GM18505 (cell line): ENCODE measurements at regions not wholly inside any gene's neighbourhood (a gene's known extent, or its start where the extent isn't known, plus 50 kb on each side); places are given as distances from the start of the nearest gene placed in this dataset.

Source experiments
- ATAC-seq: cut with Tn5 transposase; IDR thresholded peaks from one replicate; pipeline ENCODE4 v1.9.1; 2021; ENCODE audit not compliant: unreplicated experiment
- POLR2A ChIP-seq: IDR thresholded peaks from 4 replicates; pipeline ENCODE4 v1.6.1; 2011; ENCODE audit warnings: borderline replicate concordance; ENCODE audit not compliant: insufficient read depth, insufficient read length; ENCODE audit errors: extremely low read depth

DNA sequence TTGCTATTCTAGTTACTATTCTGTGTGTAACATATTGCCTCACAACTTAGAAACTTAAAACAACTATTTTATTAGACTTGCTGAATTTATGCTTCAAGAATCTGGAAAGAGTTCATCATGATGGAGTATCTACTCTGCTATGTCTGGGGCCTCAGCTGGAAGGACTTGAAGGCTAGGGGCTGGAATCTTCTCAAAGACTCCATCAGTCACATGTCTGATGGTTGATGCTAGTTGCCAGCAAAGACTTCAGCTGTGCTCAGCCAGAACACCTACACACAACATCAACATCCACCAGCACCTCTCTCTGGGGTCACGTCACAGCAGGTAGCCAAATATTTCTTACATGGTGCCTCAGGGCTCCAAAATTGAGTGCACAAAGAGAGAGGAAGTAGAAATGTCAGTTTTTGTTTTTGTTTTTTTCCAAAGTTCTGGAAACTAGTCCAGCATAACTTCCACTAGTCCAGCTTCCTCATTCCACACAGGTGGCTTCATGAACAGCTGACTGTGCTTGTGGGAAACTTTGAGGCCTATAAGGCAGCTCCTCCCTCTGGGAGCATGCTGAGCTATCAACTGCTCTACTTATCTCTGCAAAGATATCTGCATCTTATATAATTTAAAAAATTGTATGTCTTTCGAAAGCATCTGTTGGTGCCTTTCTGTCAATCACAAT lies 325.4 kb upstream of the AGTR1 start:
- TF ChIP-seq POLR2A, result no peak
- no peak for ATAC-seq

GRCh38 chr3:148373961-148374360 lies 323.7 kb upstream of the AGTR1 start:
- no peak for TF ChIP-seq POLR2A
- no peak for ATAC-seq

DNA sequence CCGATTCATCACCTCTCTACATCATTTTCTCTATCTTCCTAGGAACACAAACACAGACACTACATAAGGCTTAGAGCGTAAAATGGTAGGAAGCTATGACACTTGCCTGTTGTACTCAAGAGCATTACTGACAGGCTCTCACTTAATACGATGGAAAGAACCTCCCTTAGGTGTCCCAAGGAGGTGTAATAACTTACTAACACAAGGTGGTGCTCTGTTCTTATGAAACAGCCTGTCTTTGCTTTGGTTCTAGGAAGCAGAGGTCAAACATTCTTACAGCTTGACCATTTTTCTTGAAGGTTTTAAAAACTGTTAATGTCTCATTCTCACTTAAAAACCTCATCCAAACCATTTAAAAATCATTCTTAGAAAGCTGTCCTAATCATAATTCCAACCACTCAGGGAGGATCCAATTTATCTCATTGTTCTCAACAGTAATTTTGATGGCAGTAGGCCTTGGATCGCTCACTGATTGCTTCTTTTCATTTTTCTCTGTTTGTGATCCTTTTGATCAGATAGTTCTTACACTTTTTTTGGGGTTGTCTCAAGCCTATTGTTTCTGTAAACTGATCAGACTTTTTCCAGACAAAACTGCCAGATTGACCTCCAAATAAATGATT lies 317.8 kb upstream of the AGTR1 start:
- TF ChIP-seq POLR2A, result no peak
- peak; percentile 89 for ATAC-seq

- no peak for ATAC-seq
- TF ChIP-seq POLR2A, result no peak
Observed at GRCh38 chr3:148381051-148381450, 316.7 kb upstream of the AGTR1 start.

DNA sequence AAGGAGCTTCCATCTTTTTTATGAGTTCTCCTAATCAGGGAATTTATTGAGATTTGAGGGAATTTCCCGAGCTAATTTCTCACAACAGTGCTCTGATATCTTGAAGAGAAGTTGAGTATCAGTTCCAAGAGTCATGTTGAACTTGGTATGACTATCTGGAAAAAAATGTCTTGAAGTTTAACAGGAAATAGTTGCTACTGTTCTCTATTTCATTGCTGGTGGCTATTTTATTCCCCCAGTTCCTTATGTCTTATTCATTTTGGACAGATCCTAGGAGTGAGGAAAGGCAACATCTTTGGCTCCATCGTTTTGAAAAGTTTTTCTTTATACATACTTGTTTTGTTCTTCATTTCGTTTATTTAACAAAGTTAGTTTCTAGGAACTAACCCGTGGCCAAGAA lies 307.8 kb upstream of the AGTR1 start:
- TF ChIP-seq POLR2A, result no peak
- no peak for ATAC-seq

DNA sequence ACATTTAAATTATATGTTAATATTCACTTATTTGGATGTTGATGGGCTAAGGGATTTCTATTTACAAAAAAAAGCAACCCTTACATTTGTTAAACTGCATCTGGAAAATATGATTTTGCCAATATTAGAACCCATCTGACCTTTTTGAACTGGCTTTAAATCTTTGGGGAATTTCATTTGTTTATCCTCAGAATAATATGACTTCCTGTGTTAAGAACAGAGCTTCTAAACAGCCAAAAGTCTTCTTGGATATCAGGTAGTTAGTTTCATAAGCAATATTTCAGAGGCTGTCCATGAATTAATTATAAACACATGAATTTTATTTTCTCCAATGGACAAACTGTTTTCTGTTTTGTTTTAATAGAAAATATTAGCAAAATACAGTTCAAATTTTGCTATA lies 301.9 kb upstream of the AGTR1 start:
- TF ChIP-seq POLR2A, result no peak
- no peak for ATAC-seq

DNA sequence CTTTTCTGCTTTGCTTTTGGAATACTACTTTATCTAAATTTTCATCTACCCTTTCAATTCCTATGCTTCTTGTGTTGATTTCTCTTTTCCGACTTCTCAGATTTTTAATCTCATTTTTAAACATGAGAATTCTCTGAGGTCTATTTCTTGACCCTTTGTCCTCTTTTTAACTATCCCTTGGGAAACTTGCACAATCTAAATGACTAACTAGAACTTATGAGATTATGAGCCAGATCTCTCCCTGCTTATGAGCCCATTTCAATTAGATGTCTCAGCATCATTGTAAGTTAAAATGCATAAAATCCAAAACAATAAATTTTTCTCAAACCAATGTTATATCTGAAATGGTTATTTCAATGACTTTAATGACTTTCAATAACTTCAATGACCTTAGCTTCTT lies 296.9 kb upstream of the AGTR1 start:
- TF ChIP-seq POLR2A, result no peak
- no peak for ATAC-seq

- no peak for ATAC-seq
- TF ChIP-seq POLR2A, result no peak
Observed at GRCh38 chr3:148408667-148409066, 289.0 kb upstream of the AGTR1 start.

DNA sequence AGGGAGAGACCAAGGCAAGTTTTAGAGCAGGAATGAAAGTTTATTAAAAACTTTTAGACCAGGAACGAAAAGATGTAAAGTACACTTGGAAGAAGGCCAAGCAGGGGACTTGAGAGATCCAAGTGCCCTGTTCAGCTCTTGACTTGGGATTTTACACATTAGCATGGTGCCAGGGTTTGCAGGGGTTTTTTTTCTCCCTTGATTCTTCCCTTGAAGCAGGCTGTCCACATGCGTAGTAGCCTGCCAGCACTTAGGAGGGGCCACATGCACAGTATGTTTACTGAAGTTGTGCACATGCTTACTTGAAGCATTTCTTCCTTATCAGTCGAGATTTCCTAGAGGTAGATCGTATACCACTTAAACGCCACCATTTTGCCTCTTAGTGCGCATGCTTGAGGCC lies 277.5 kb upstream of the AGTR1 start:
- ATAC-seq, result no peak
- TF ChIP-seq POLR2A, result no peak

GRCh38 chr3:148428862-148429605 lies 268.7 kb upstream of the AGTR1 start:
- no peak for ATAC-seq
- no peak for TF ChIP-seq POLR2A

GRCh38 chr3:148433665-148434064 lies 264.0 kb upstream of the AGTR1 start:
- ATAC-seq, result no peak
- no peak for TF ChIP-seq POLR2A

- no peak for ATAC-seq
- no peak for TF ChIP-seq POLR2A
Observed at GRCh38 chr3:148435534-148435933, 262.2 kb upstream of the AGTR1 start.

GRCh38 chr3:148439254-148439822 lies 258.4 kb upstream of the AGTR1 start:
- TF ChIP-seq POLR2A, result no peak
- no peak for ATAC-seq

- ATAC-seq, result no peak
Observed at GRCh38 chr3:148441191-148441590, 256.5 kb upstream of the AGTR1 start.

DNA sequence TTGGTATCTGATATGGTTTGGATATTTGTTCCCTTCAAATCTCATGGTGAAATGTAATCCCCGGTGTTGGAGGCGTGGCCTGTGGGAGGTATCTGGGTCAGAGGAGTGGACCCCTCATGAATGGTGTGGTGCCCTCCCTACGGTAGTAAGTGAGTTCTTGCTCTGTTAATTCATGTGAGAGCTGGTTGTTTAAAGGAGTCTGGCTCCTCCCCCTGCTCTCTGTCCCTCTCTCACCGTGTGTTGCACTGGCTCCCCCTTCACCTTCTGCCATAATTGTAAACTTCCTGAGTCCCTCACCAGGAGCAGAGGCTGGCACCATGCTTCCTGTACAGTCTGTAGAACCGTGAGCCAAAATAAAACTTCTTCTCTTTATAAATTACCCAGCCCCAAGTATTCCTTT lies 246.9 kb upstream of the AGTR1 start:
- TF ChIP-seq POLR2A, result no peak
- ATAC-seq, result no peak

More at GRCh38 chr3:148441191-148441590, 256.5 kb upstream of the AGTR1 start:
- no peak for TF ChIP-seq POLR2A

GRCh38 chr3:148451969-148452368 lies 245.7 kb upstream of the AGTR1 start:
- no peak for TF ChIP-seq POLR2A
- no peak for ATAC-seq
